ENCODE measurements at regions not wholly inside any gene's neighbourhood (a gene's known extent, or its start where the extent isn't known, plus 50 kb on each side); places are given as distances from the start of the nearest gene placed in this dataset.

- no peak for DNase-seq
Observed at GRCh38 chr1:98019747-98020146, 98.9 kb upstream of the DPYD start.

GRCh38 chr1:98018074-98018473 is 97.2 kb upstream of the DPYD start:
- no peak for DNase-seq

- DNase-seq = no peak
Observed at GRCh38 chr1:98017184-98017583, 96.3 kb upstream of the DPYD start.

GRCh38 chr1:98008373-98008772 is 87.5 kb upstream of the DPYD start:
- DNase-seq = no peak

GRCh38 chr1:98005326-98006010 is 84.6 kb upstream of the DPYD start:
- DNase-seq = no peak

- no peak for DNase-seq
Observed at GRCh38 chr1:98003442-98003841, 82.6 kb upstream of the DPYD start.

- DNase-seq = no peak
Observed at GRCh38 chr1:98002288-98002687, 81.5 kb upstream of the DPYD start.

- DNase-seq = no peak
Observed at GRCh38 chr1:98001764-98002163, 80.9 kb upstream of the DPYD start.

- no peak for DNase-seq
Observed at GRCh38 chr1:97999320-97999719, 78.5 kb upstream of the DPYD start.

GRCh38 chr1:97996880-97997279 is 76.0 kb upstream of the DPYD start:
- DNase-seq = no peak

GRCh38 chr1:97989094-97989680 is 68.4 kb upstream of the DPYD start:
- DNase-seq = no peak

GRCh38 chr1:97986041-97987005 is 65.5 kb upstream of the DPYD start:
- no peak for DNase-seq

- no peak for DNase-seq
Observed at GRCh38 chr1:97983126-97983525, 62.3 kb upstream of the DPYD start.

- no peak for DNase-seq
Observed at GRCh38 chr1:97980530-97980929, 59.7 kb upstream of the DPYD start.

GRCh38 chr1:97976801-97977200 is 56.0 kb upstream of the DPYD start:
- DNase-seq = no peak
